ENCODE measurements at regions not wholly inside any gene's neighbourhood (a gene's known extent, or its start where the extent isn't known, plus 50 kb on each side); places are given as distances from the start of the nearest gene placed in this dataset.

DNA sequence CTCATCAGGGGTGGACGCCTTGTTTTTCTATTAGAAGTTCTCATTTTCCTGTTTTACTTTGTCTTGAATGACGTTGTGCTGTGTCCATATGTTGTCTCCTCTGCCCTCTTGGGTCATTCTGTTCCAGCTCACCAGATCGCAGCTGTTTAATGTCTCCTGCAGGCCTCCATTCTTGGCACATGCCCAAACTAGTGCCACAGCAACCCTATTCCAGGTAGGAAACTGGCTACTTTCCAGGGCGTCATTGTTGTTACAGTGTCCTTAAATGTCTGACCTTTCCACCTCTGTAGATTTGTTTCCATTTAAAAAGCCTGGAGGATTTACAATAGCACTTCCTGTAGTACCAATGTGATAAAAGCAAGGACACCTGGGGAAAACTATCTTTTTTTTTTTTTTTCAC lies 500.7 kb downstream of the METTL4 start:
- no peak for DNase-seq (ENCODE audit: low spot score)
- TF ChIP-seq, protein P1, sequence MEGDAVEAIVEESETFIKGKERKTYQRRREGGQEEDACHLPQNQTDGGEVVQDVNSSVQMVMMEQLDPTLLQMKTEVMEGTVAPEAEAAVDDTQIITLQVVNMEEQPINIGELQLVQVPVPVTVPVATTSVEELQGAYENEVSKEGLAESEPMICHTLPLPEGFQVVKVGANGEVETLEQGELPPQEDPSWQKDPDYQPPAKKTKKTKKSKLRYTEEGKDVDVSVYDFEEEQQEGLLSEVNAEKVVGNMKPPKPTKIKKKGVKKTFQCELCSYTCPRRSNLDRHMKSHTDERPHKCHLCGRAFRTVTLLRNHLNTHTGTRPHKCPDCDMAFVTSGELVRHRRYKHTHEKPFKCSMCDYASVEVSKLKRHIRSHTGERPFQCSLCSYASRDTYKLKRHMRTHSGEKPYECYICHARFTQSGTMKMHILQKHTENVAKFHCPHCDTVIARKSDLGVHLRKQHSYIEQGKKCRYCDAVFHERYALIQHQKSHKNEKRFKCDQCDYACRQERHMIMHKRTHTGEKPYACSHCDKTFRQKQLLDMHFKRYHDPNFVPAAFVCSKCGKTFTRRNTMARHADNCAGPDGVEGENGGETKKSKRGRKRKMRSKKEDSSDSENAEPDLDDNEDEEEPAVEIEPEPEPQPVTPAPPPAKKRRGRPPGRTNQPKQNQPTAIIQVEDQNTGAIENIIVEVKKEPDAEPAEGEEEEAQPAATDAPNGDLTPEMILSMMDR (IDR thresholded peaks at IDR 0.05; ENCODE audit: extremely low read depth, missing control alignments): no peak

DNA sequence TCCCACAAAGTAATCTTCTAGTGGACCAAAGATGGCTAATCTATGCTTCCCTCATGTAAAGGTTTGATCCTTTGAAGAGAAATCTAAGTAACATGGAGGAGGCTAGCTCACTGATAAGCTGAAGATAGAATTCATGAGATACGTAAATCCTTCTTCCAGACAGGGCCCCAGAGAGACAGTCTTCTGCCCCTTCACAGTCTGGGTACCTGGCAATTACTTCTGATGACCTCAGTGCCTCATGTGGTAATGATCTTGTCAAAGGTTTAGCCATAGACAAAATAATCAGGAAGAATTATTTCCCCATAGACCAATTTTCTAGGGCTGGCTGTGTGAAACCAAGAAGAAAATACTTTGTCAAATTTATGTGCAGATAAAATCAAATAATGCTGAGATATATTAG lies 495.8 kb downstream of the METTL4 start:
- TF ChIP-seq, protein P1 (IDR thresholded peaks at IDR 0.05; ENCODE audit: extremely low read depth, missing control alignments): no peak
- no peak for DNase-seq (ENCODE audit: low spot score)

DNA sequence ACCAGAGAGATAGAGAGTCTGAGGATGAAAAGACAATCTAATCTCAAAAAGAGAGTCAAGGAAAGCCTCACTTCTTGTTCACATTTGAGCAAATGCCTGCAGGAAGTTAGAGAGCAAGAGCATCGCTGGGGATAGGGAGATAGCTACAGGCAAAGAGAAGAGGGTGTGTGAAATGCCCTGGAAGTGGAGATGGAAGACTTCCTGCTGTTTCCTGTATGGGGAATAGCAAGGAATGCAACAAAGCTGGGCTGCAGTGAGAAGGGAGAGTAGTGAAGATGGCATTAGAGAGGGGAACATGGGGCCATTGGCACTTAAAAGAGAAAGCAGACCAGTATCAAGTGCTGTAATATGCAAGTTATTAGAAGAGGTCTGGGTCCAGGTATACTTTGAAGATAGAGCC lies 488.6 kb downstream of the METTL4 start:
- TF ChIP-seq, protein P1 (IDR thresholded peaks at IDR 0.05; ENCODE audit: extremely low read depth, missing control alignments): no peak
- DNase-seq (ENCODE audit: low spot score): no peak

DNA sequence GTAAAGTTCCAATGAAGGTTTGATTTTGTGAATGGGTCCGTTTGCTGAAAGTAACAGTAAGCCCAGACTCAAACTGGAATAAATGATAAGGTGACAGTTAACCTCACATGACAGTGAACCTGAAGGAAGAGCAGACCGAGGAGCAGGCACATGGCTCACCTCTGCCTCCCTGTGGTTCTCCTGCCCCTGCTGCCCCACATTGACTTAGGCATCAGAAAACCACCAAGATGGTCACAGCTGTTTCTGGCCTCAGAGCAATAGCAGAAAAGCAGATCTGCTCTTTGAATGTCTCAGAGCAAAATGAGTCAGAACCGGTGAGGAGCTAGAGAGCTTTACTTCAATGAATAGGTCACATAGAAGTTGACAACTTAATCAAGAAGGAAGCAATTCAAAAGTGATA lies 487.6 kb downstream of the METTL4 start:
- TF ChIP-seq, protein P1 (IDR thresholded peaks at IDR 0.05; ENCODE audit: extremely low read depth, missing control alignments): no peak
- DNase-seq (ENCODE audit: low spot score): no peak

DNA sequence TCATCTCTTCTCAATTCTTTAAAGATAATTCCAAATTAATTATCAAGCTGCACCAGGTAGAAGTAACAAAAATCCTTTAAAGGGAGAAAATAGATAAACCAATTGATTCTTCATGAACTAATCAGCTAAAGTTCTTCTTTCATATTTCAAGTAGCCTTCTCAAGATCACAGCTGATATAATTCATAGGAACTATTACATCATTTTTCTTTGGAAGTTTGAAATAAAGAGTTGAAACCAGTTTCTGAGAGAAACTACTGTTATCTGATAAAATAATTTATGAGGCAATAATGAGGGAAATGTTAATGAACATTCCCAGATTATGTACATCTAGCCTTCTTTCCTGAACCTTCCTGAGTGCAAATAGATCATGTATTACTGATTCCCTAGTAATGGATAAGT lies 484.9 kb downstream of the METTL4 start:
- no peak for DNase-seq (ENCODE audit: low spot score)
- TF ChIP-seq, protein P1 (IDR thresholded peaks at IDR 0.05; ENCODE audit: extremely low read depth, missing control alignments): no peak

DNA sequence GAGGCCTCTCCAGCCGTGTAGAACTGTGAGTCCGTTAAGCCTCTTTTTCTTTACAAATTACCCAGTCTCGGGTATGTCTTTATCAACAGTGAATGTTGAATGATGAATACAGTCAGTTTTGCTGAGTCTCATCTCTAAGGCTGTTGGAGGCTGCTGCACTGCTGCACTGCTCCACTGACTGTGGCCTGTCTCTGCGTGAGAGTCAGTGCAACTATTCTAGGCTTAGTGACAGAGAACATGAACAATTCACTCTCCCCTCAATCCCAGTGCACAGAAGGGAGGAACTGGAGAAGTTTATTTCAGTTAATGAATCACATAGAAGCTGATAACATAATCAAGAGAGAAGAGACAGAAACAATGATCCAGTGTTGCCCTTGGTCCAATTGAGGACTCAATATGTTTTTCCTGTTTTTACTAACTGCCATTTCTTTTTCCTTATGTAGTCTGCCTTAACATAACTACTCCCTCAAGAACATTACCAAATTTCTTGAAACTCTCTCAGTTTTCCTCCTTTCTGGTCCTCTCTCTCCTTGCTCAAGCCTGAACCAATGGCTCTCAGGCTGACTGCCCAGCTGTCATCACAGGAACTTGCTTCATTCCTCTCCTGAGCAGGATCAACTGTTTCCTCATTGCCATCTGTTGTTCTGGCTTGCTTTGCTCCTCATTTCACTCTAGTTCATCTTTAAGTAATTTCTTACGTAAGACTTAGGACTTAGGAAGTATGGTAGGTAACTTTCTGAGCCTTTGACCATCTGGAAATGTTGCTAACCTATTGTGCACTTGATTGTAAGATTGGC lies 483.2 kb downstream of the METTL4 start:
- TF ChIP-seq, protein P1 (IDR thresholded peaks at IDR 0.05; ENCODE audit: extremely low read depth, missing control alignments): no peak
- DNase-seq (ENCODE audit: low spot score): no peak

DNA sequence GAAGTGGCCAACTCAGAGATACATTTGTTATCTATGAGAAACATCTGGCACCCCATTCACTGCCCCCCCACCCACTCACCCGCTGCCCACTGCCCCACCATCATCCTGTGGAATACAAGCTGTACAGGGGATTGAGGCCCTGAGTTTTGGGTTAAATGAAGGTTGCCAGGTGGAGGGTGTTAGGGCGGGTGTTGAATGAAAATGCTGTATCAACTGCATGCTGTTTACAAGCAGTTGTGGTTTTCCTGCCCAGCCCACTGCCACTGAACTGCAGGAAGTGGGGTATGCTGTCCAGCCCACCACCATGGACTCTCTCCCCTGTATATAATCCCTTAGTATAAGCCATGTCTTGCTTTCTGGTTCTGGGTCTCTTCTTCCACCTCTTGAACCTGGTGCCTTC lies 481.9 kb downstream of the METTL4 start:
- TF ChIP-seq, protein P1 (IDR thresholded peaks at IDR 0.05; ENCODE audit: extremely low read depth, missing control alignments): no peak
- DNase-seq (ENCODE audit: low spot score): no peak

Measured in GM20000 (cell line).